Gastrocnemius medialis (tissue), 4 donors: ENCODE measurements at regions not wholly inside any gene's neighbourhood (a gene's known extent, or its start where the extent isn't known, plus 50 kb on each side); places are given as distances from the start of the nearest gene placed in this dataset.

Source experiments
- CTCF ChIP-seq, 5 experiments: fragments of 450-650 bp in 3 of 5; fragments of 200-600 bp in 2 of 5; sonication (generic) in 2 of 5; IDR thresholded peaks in 4 of 5; conservative IDR thresholded peaks in 1 of 5; 1 replicate in 4 of 5; 2 replicates in 1 of 5; pipeline ENCODE4 v1.5.1; 2016 to 2019; ENCODE audit warnings: antibody characterized with exemption in 5 of 5, mild to moderate bottlenecking in 3 of 5, moderate library complexity in 3 of 5
- POLR2A ChIP-seq, 2 donors: fragments of 450-650 bp; IDR thresholded peaks; one replicate each; pipeline ENCODE4 v1.6.1; 2017; ENCODE audit warnings: antibody characterized with exemption in 2 of 2, mild to moderate bottlenecking in 2 of 2, moderate library complexity in 2 of 2

GRCh38 chr20:11260611-11261010 lies 586.8 kb upstream of the JAG1 start:
- TF ChIP-seq CTCF (IDR thresholded peaks at IDR 0.05 in 4 of 5, conservative IDR thresholded peaks at IDR 0.05 in 1 of 5) (no peak), POLR2A (IDR thresholded peaks at IDR 0.05) (no peak)
